ENCODE measurements at regions not wholly inside any gene's neighbourhood (a gene's known extent, or its start where the extent isn't known, plus 50 kb on each side); places are given as distances from the start of the nearest gene placed in this dataset.

GRCh38 chr20:40844332-40844731, 155.3 kb upstream of the MAFB start:
- Histone ChIP-seq H3K4me1 (ENCODE audit: insufficient read depth, low read length) (no peaks in the 10 kb centered on the region), H3K27ac (ENCODE audit: low read depth, low read length) (no peak overlapping the region), H3K27me3 (ENCODE audit: insufficient read depth, low read length) (no peaks in the 10 kb centered on the region), H3K79me2 (ENCODE audit: insufficient read depth, low read length) (no peaks in the 10 kb centered on the region), H3K4me2 (ENCODE audit: insufficient read depth, low read length) (no peak overlapping the region), H3K36me3 (ENCODE audit: insufficient read depth, low read length) (no peaks in the 10 kb centered on the region), H2AFZ (ENCODE audit: low read length) (no peak overlapping the region), H4K20me1 (ENCODE audit: insufficient read depth, low read length) (no peaks in the 10 kb centered on the region), H3K4me3 (ENCODE audit: insufficient read depth, low read length) (no peak overlapping the region), H3K9me3 (ENCODE audit: low read depth, low read length) (no peaks in the 10 kb centered on the region)
- no peak for DNase-seq (ENCODE audit: insufficient read length, low spot score, missing footprints)
- no peak for TF ChIP-seq CTCF (IDR thresholded peaks at IDR 0.05; ENCODE audit: extremely low read depth, low read depth, low read length)

- H3K9me3 ChIP-seq (ENCODE audit: low read depth, low read length), result no peaks in the 10 kb centered on the region
- H2AFZ ChIP-seq (ENCODE audit: low read length), result no peak overlapping the region
- H3K4me3 ChIP-seq (ENCODE audit: insufficient read depth, low read length), result no peak overlapping the region
- no peaks in the 10 kb centered on the region for H3K27me3 ChIP-seq (ENCODE audit: insufficient read depth, low read length)
- no peaks in the 10 kb centered on the region for H3K36me3 ChIP-seq (ENCODE audit: insufficient read depth, low read length)
- H3K27ac ChIP-seq (ENCODE audit: low read depth, low read length), result no peak overlapping the region
- no peaks in the 10 kb centered on the region for H3K4me1 ChIP-seq (ENCODE audit: insufficient read depth, low read length)
- no peaks in the 10 kb centered on the region for H4K20me1 ChIP-seq (ENCODE audit: insufficient read depth, low read length)
- no peaks in the 10 kb centered on the region for H3K79me2 ChIP-seq (ENCODE audit: insufficient read depth, low read length)
- no peak for DNase-seq (ENCODE audit: insufficient read length, low spot score, missing footprints)
- no peak overlapping the region for H3K4me2 ChIP-seq (ENCODE audit: insufficient read depth, low read length)
- TF ChIP-seq CTCF (IDR thresholded peaks at IDR 0.05; ENCODE audit: extremely low read depth, low read depth, low read length), result no peak
These were observed 159.1 kb upstream of the MAFB start for GRCh38 chr20:40848096-40848495.

- Histone ChIP-seq H3K27ac (ENCODE audit: low read depth, low read length) (no peak overlapping the region), H4K20me1 (ENCODE audit: insufficient read depth, low read length) (no peaks in the 10 kb centered on the region), H3K4me1 (ENCODE audit: insufficient read depth, low read length) (no peaks in the 10 kb centered on the region), H3K4me2 (ENCODE audit: insufficient read depth, low read length) (no peak overlapping the region), H3K27me3 (ENCODE audit: insufficient read depth, low read length) (no peaks in the 10 kb centered on the region), H3K9me3 (ENCODE audit: low read depth, low read length) (no peaks in the 10 kb centered on the region), H2AFZ (ENCODE audit: low read length) (no peak overlapping the region), H3K36me3 (ENCODE audit: insufficient read depth, low read length) (no peaks in the 10 kb centered on the region), H3K79me2 (ENCODE audit: insufficient read depth, low read length) (no peaks in the 10 kb centered on the region), H3K4me3 (ENCODE audit: insufficient read depth, low read length) (no peak overlapping the region)
- TF ChIP-seq CTCF (IDR thresholded peaks at IDR 0.05; ENCODE audit: extremely low read depth, low read depth, low read length), result no peak
- DNase-seq (ENCODE audit: insufficient read length, low spot score, missing footprints), result no peak
These were observed 159.5 kb upstream of the MAFB start for GRCh38 chr20:40848526-40848925.

- H3K27me3 ChIP-seq (ENCODE audit: insufficient read depth, low read length), result no peaks in the 10 kb centered on the region
- no peak overlapping the region for H3K4me3 ChIP-seq (ENCODE audit: insufficient read depth, low read length)
- no peak for DNase-seq (ENCODE audit: insufficient read length, low spot score, missing footprints)
- H3K4me1 ChIP-seq (ENCODE audit: insufficient read depth, low read length), result no peaks in the 10 kb centered on the region
- TF ChIP-seq CTCF (IDR thresholded peaks at IDR 0.05; ENCODE audit: extremely low read depth, low read depth, low read length), result no peak
- H3K9me3 ChIP-seq (ENCODE audit: low read depth, low read length), result no peaks in the 10 kb centered on the region
- no peak overlapping the region for H2AFZ ChIP-seq (ENCODE audit: low read length)
- no peaks in the 10 kb centered on the region for H3K79me2 ChIP-seq (ENCODE audit: insufficient read depth, low read length)
- H3K4me2 ChIP-seq (ENCODE audit: insufficient read depth, low read length), result no peak overlapping the region
- H4K20me1 ChIP-seq (ENCODE audit: insufficient read depth, low read length), result no peaks in the 10 kb centered on the region
- H3K27ac ChIP-seq (ENCODE audit: low read depth, low read length), result no peak overlapping the region
- no peaks in the 10 kb centered on the region for H3K36me3 ChIP-seq (ENCODE audit: insufficient read depth, low read length)
These were observed 160.4 kb upstream of the MAFB start for GRCh38 chr20:40849456-40849855.

Data from osteoblast (primary cell).